ENCODE measurements at regions not wholly inside any gene's neighbourhood (a gene's known extent, or its start where the extent isn't known, plus 50 kb on each side); places are given as distances from the start of the nearest gene placed in this dataset.

DNA sequence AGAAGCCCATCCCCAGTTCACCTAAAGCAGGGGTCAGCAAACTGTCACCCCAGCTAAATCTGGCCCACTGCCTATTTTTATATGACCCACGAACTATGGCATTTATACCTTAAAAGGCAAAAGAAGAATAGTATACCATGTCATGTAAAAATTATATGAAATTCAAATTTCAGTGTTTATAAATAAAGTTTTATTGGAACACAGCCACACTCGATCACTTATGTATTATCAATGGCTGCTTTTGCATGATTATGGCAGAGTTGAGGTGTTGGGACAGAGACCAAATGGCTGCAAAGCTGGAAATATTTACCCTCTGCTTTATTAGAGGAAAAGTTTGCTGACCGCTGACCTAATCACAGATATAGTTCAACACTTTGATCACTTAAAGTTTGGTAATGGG, 59.2 kb upstream of the GATB start:
- TF ChIP-seq CTCF (IDR thresholded peaks at IDR 0.05; ENCODE audit: low read length) (no peak), EZH2 (optimal IDR thresholded peaks at IDR 0.05; ENCODE audit: low read depth, low read length) (no peak), EZH2phosphoT487 (IDR thresholded peaks at IDR 0.05; ENCODE audit: low read length) (no peak)
